Astrocyte (in vitro differentiated cells and primary cell): ENCODE measurements at regions not wholly inside any gene's neighbourhood (a gene's known extent, or its start where the extent isn't known, plus 50 kb on each side); places are given as distances from the start of the nearest gene placed in this dataset.

ENCODE experiments used
- DNase-seq: peaks from one replicate; pipeline ENCODE4 v3.0.0-alpha.2; 2010; ENCODE audit warnings: low read depth
- FAIRE-seq: peaks from 2 replicates; lab custom pipeline; 2011; peaks lifted over from hg19 to GRCh38; lab: Jason Lieb, UNC
- H2AFZ ChIP-seq: 2 replicates; pipeline ENCODE4 v1.6.0; 2012; ENCODE audit warnings: low read depth, low read length, inconsistent platforms
- H3K27ac ChIP-seq: 2 replicates; pipeline ENCODE4 v1.5.1; 2011; ENCODE audit warnings: low read depth, low read length, inconsistent platforms
- H3K27me3 ChIP-seq: 2 replicates; pipeline ENCODE4 v1.6.0; 2011; ENCODE audit warnings: low read length, inconsistent platforms; ENCODE audit not compliant: insufficient read depth
- H3K36me3 ChIP-seq: 2 replicates; pipeline ENCODE4 v1.5.1; 2011; ENCODE audit warnings: low read length, inconsistent platforms; ENCODE audit not compliant: insufficient read depth
- H3K4me1 ChIP-seq: 2 replicates; pipeline ENCODE4 v1.5.1; 2011; ENCODE audit warnings: low read length, inconsistent platforms; ENCODE audit not compliant: insufficient read depth
- H3K4me2 ChIP-seq: 2 replicates; pipeline ENCODE4 v1.6.0; 2012; ENCODE audit warnings: low read length, inconsistent platforms
- H3K4me3 ChIP-seq: 2 replicates; pipeline ENCODE4 v1.5.1; 2011; ENCODE audit warnings: low read depth, mild to moderate bottlenecking, low read length, inconsistent platforms; ENCODE audit not compliant: insufficient read depth
- H3K79me2 ChIP-seq: 2 replicates; pipeline ENCODE4 v1.6.0; 2012; ENCODE audit warnings: mild to moderate bottlenecking, low read length, inconsistent platforms; ENCODE audit not compliant: insufficient read depth
- H3K9ac ChIP-seq: 2 replicates; pipeline ENCODE4 v1.6.0; 2012; ENCODE audit warnings: mild to moderate bottlenecking, low read length, inconsistent platforms
- H3K9me3 ChIP-seq: 2 replicates; pipeline ENCODE4 v1.5.1; 2012; ENCODE audit warnings: low read depth, mild to moderate bottlenecking, low read length, inconsistent platforms; ENCODE audit not compliant: insufficient read depth
- H4K20me1 ChIP-seq: 2 replicates; pipeline ENCODE4 v1.6.0; 2012; ENCODE audit warnings: low read length, inconsistent platforms; ENCODE audit not compliant: insufficient read depth
- H3K27ac Mint-ChIP-seq: one replicate; pipeline ENCODE4 v1.8.0; 2021; ENCODE audit warnings: mild to moderate bottlenecking, mixed read lengths; ENCODE audit not compliant: unreplicated experiment
- H3K27me3 Mint-ChIP-seq: one replicate; pipeline ENCODE4 v1.8.0; 2021; ENCODE audit warnings: low read depth, mixed read lengths; ENCODE audit not compliant: unreplicated experiment
- H3K36me3 Mint-ChIP-seq: one replicate; pipeline ENCODE4 v1.8.0; 2021; ENCODE audit warnings: low read depth, mixed read lengths; ENCODE audit not compliant: unreplicated experiment
- H3K4me1 Mint-ChIP-seq: one replicate; pipeline ENCODE4 v1.8.0; 2021; ENCODE audit warnings: low read depth, mixed read lengths; ENCODE audit not compliant: unreplicated experiment
- H3K4me3 Mint-ChIP-seq: one replicate; pipeline ENCODE4 v1.8.0; 2021; ENCODE audit warnings: mild to moderate bottlenecking, moderate library complexity, mixed read lengths; ENCODE audit not compliant: unreplicated experiment
- H3K9me3 Mint-ChIP-seq: one replicate; pipeline ENCODE4 v1.8.0; 2021; ENCODE audit warnings: mild to moderate bottlenecking, mixed read lengths; ENCODE audit not compliant: unreplicated experiment
- EZH2 ChIP-seq: IDR thresholded peaks from 2 replicates; pipeline ENCODE4 v1.6.1; 2012; ENCODE audit warnings: mild to moderate bottlenecking, low read length, inconsistent platforms; ENCODE audit not compliant: insufficient read depth
- TF ChIP-seq, protein P1 (sequence below): IDR thresholded peaks from 2 replicates; pipeline ENCODE4 v1.5.1; 2011; ENCODE audit warnings: low read depth, mild to moderate bottlenecking, inconsistent platforms, low read length, moderate library complexity; ENCODE audit not compliant: insufficient read depth

GRCh38 chr3:107907996-107908395 is 182.8 kb downstream of the CD47 start:
- no peaks in the 10 kb centered on the region for H3K9me3 ChIP-seq
- no peak overlapping the region for H3K4me2 ChIP-seq
- Mint-ChIP-seq H3K9me3 (peaks cover 4% of the 10 kb centered on the region), H3K36me3 (no peaks in the 10 kb centered on the region), H3K4me1 (peaks cover 9% of the 10 kb centered on the region), H3K27me3 (peaks cover 3% of the 10 kb centered on the region), H3K27ac (no peak overlapping the region), H3K4me3 (no peak overlapping the region)
- H3K27me3 ChIP-seq = no peaks in the 10 kb centered on the region
- H3K4me3 ChIP-seq = no peak overlapping the region
- no peaks in the 10 kb centered on the region for H3K4me1 ChIP-seq
- H4K20me1 ChIP-seq = no peaks in the 10 kb centered on the region
- no peak overlapping the region for H3K27ac ChIP-seq
- TF ChIP-seq, protein P1, sequence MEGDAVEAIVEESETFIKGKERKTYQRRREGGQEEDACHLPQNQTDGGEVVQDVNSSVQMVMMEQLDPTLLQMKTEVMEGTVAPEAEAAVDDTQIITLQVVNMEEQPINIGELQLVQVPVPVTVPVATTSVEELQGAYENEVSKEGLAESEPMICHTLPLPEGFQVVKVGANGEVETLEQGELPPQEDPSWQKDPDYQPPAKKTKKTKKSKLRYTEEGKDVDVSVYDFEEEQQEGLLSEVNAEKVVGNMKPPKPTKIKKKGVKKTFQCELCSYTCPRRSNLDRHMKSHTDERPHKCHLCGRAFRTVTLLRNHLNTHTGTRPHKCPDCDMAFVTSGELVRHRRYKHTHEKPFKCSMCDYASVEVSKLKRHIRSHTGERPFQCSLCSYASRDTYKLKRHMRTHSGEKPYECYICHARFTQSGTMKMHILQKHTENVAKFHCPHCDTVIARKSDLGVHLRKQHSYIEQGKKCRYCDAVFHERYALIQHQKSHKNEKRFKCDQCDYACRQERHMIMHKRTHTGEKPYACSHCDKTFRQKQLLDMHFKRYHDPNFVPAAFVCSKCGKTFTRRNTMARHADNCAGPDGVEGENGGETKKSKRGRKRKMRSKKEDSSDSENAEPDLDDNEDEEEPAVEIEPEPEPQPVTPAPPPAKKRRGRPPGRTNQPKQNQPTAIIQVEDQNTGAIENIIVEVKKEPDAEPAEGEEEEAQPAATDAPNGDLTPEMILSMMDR = no peak
- TF ChIP-seq EZH2 = no peak
- no peaks in the 10 kb centered on the region for H3K79me2 ChIP-seq
- FAIRE-seq (no peak), DNase-seq (no peak)
- no peak overlapping the region for H3K9ac ChIP-seq
- no peak overlapping the region for H2AFZ ChIP-seq
- no peaks in the 10 kb centered on the region for H3K36me3 ChIP-seq

DNA sequence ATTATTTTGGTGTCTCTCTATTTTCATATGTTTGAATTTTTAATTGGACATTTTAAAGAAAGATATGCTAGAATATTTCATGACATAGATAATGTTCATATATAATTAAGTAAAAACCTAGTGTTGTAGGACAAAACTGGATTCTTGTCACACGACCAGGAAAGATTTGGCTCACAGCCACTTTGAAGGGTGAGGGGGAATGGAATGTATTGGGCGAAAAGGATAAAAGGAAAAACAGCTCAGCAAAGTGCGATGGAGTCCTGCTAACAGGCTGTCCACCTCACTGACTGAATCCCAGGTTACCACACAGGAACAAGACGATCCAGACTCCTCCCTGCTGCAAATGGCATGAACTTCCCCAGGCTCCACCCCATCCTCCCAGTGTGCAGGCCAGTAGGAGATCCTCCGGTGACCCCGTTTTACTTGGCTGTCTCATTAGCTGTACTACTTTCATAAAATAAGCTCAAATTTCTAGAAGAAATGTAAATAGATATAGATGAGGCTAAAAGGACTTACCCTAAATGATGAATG is 186.2 kb downstream of the CD47 start:
- H3K4me2 ChIP-seq = no peak overlapping the region
- no peaks in the 10 kb centered on the region for H4K20me1 ChIP-seq
- H3K36me3 Mint-ChIP-seq = no peaks in the 10 kb centered on the region
- H3K9me3 Mint-ChIP-seq = no peaks in the 10 kb centered on the region
- peak overlapping the region; percentile 33 for H2AFZ ChIP-seq
- H3K27me3 ChIP-seq = no peaks in the 10 kb centered on the region
- H3K4me1 ChIP-seq = no peaks in the 10 kb centered on the region
- no peaks in the 10 kb centered on the region for H3K9me3 ChIP-seq
- peaks cover 3% of the 10 kb centered on the region for H3K27me3 Mint-ChIP-seq
- no peak overlapping the region for H3K27ac ChIP-seq
- H3K36me3 ChIP-seq = no peaks in the 10 kb centered on the region
- H3K79me2 ChIP-seq = no peaks in the 10 kb centered on the region
- peaks cover 10% of the 10 kb centered on the region for H3K4me1 Mint-ChIP-seq
- H3K9ac ChIP-seq = no peak overlapping the region
- TF ChIP-seq, protein P1 = no peak
- no peak for TF ChIP-seq EZH2
- no peak overlapping the region for H3K4me3 Mint-ChIP-seq
- FAIRE-seq (no peak), DNase-seq (no peak)
- H3K4me3 ChIP-seq = no peak overlapping the region
- H3K27ac Mint-ChIP-seq = peak overlapping the region; percentile 44

- H3K4me1 ChIP-seq = peaks cover 7% of the 10 kb centered on the region
- H3K36me3 Mint-ChIP-seq = no peaks in the 10 kb centered on the region
- no peaks in the 10 kb centered on the region for H3K9me3 Mint-ChIP-seq
- no peak overlapping the region for H3K4me3 Mint-ChIP-seq
- no peak overlapping the region for H3K4me2 ChIP-seq
- no peaks in the 10 kb centered on the region for H4K20me1 ChIP-seq
- no peak overlapping the region for H3K27ac ChIP-seq
- no peak for TF ChIP-seq EZH2
- TF ChIP-seq, protein P1 = no peak
- DNase-seq (no peak), FAIRE-seq (no peak)
- no peak overlapping the region for H3K27ac Mint-ChIP-seq
- H3K79me2 ChIP-seq = no peaks in the 10 kb centered on the region
- peaks cover 5% of the 10 kb centered on the region for H3K27me3 Mint-ChIP-seq
- H3K4me3 ChIP-seq = no peak overlapping the region
- H2AFZ ChIP-seq = no peak overlapping the region
- no peaks in the 10 kb centered on the region for H3K9me3 ChIP-seq
- no peak overlapping the region for H3K9ac ChIP-seq
- no peaks in the 10 kb centered on the region for H3K27me3 ChIP-seq
- no peaks in the 10 kb centered on the region for H3K36me3 ChIP-seq
- H3K4me1 Mint-ChIP-seq = peaks cover 11% of the 10 kb centered on the region
These were observed 190.7 kb downstream of the CD47 start for GRCh38 chr3:107899990-107900651.
